Spinal cord (tissue), 9 donors: ENCODE measurements at regions not wholly inside any gene's neighbourhood (a gene's known extent, or its start where the extent isn't known, plus 50 kb on each side); places are given as distances from the start of the nearest gene placed in this dataset.

Source experiments
- DNase-seq, 6 donors: peaks; one replicate each; pipeline versions ENCODE4 v3.0.0 to v3.0.0-alpha.2; 2013 to 2015; ENCODE audit warnings: low spot score in 6 of 6, low read depth in 4 of 6
- H3K27ac ChIP-seq: one replicate; pipeline ENCODE4 v1.5.1; 2013; ENCODE audit warnings: low read depth, low read length, control low read depth
- H3K27me3 ChIP-seq: one replicate; pipeline ENCODE4 v1.6.1; 2013; ENCODE audit warnings: low read length; ENCODE audit not compliant: control insufficient read depth, insufficient read depth
- H3K36me3 ChIP-seq: one replicate; pipeline ENCODE4 v1.6.1; 2013; ENCODE audit warnings: low read length; ENCODE audit not compliant: control insufficient read depth, insufficient read depth
- H3K4me1 ChIP-seq: one replicate; pipeline ENCODE4 v1.6.1; 2013; ENCODE audit warnings: low read length; ENCODE audit not compliant: control insufficient read depth, insufficient read depth
- H3K4me3 ChIP-seq: one replicate; pipeline ENCODE4 v1.5.1; 2013; ENCODE audit warnings: low read depth, low read length, control low read depth
- H3K9me3 ChIP-seq: one replicate; pipeline ENCODE4 v1.6.1; 2013; ENCODE audit warnings: low read length; ENCODE audit not compliant: control insufficient read depth, insufficient read depth
- WGBS: methylation state at CpG from one replicate; pipeline ENCODE4 v1.1.5; 2013; ENCODE audit warnings: missing lambda C conversion rate; ENCODE audit not compliant: insufficient coverage; 5-methylcytosine and 5-hydroxymethylcytosine counted together
- donor health status: healthy.

GRCh38 chr2:30074023-30074422 is 72.8 kb upstream of the YPEL5 start:
- Histone ChIP-seq H3K27me3 (no peaks in the 10 kb centered on the region), H3K27ac (no peak overlapping the region), H3K4me3 (no peak overlapping the region), H3K4me1 (no peaks in the 10 kb centered on the region), H3K36me3 (no peaks in the 10 kb centered on the region), H3K9me3 (no peaks in the 10 kb centered on the region)
- DNase-seq = no peak
- WGBS = 83% methylated on average over 4 of the region's 6 CpGs

- H3K9me3 ChIP-seq = no peaks in the 10 kb centered on the region
- H3K27me3 ChIP-seq = no peaks in the 10 kb centered on the region
- H3K27ac ChIP-seq = no peak overlapping the region
- H3K36me3 ChIP-seq = no peaks in the 10 kb centered on the region
- no peaks in the 10 kb centered on the region for H3K4me1 ChIP-seq
- 0% methylated on average over 1 of the region's 1 CpG for WGBS
- no peak overlapping the region for H3K4me3 ChIP-seq
- no peak for DNase-seq
Observed at GRCh38 chr2:30078521-30078920, 68.3 kb upstream of the YPEL5 start.

- Histone ChIP-seq H3K27ac (no peak overlapping the region), H3K4me3 (no peak overlapping the region), H3K27me3 (no peaks in the 10 kb centered on the region), H3K36me3 (no peaks in the 10 kb centered on the region), H3K9me3 (no peaks in the 10 kb centered on the region), H3K4me1 (no peaks in the 10 kb centered on the region)
- DNase-seq = no peak
- WGBS = 77% methylated on average over 3 of the region's 4 CpGs
Observed at GRCh38 chr2:30084915-30085314, 61.9 kb upstream of the YPEL5 start.

- Histone ChIP-seq H3K4me1 (no peaks in the 10 kb centered on the region), H3K9me3 (no peaks in the 10 kb centered on the region), H3K36me3 (no peaks in the 10 kb centered on the region), H3K27ac (no peak overlapping the region), H3K27me3 (no peaks in the 10 kb centered on the region), H3K4me3 (no peak overlapping the region)
- DNase-seq = peak in 2 of 6 donors; percentile 15 to 26
Observed at GRCh38 chr2:30089171-30089570, 57.6 kb upstream of the YPEL5 start.

GRCh38 chr2:30095402-30095801 is 51.4 kb upstream of the YPEL5 start:
- Histone ChIP-seq H3K9me3 (no peaks in the 10 kb centered on the region), H3K27me3 (no peaks in the 10 kb centered on the region), H3K4me1 (no peaks in the 10 kb centered on the region), H3K4me3 (no peak overlapping the region), H3K27ac (no peak overlapping the region), H3K36me3 (no peaks in the 10 kb centered on the region)
- no peak for DNase-seq
- WGBS = no CpG with 5 or more reads among the region's 7 CpGs

- 85% methylated on average over 2 of the region's 4 CpGs for WGBS
- Histone ChIP-seq H3K4me1 (no peaks in the 10 kb centered on the region), H3K27me3 (no peaks in the 10 kb centered on the region), H3K4me3 (no peak overlapping the region), H3K27ac (no peak overlapping the region), H3K9me3 (no peaks in the 10 kb centered on the region), H3K36me3 (no peaks in the 10 kb centered on the region)
- DNase-seq = no peak
Observed at GRCh38 chr2:30096451-30096850, 50.4 kb upstream of the YPEL5 start.
